Caki2 (cell line): ENCODE measurements at regions not wholly inside any gene's neighbourhood (a gene's known extent, or its start where the extent isn't known, plus 50 kb on each side); places are given as distances from the start of the nearest gene placed in this dataset.

Experiments
- DNase-seq: peaks from one replicate; pipeline ENCODE4 v3.0.0-alpha.2; 2015; ENCODE audit warnings: low read depth
- in situ Hi-C: cut with HindIII; loops from 2 replicates; pipeline ENCODE4 v1.10.0; 2016; ENCODE audit warnings: low sequenced_read_pairs, low pct_unique_long_range_greater_than_20kb, mixed read lengths

DNA sequence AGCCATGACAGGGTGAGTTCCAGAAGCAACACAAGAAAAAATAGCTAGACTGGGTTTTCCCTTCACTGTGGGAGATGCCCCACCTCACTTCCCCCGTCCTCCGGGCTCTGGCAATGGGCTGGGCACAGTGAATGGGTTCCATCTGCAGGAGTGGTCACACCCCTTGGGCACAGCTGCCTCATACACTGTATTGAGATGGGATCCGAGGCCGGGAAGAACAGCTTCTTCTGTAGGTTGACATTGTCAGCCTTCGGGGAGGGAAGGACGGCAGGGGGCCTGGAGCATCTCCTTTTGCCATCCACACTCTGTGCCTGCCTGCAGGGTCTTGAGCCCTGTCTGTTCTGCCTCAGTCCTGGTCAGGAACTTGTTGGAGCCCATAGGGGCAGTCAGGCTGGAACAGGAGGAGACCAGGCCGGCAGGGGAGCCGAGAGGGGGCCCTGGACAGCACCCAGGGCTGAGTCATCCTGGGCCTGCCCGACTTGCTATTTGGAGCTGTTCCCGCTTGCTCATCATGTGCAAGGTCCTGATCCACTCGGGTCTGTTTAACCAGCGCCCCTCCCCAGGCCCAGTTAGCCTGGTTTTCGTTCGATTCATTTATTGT is 286.7 kb downstream of the SEC14L1 start:
- DNase-seq, result peak; percentile 65
- in situ Hi-C loops, result no loop called here

DNA sequence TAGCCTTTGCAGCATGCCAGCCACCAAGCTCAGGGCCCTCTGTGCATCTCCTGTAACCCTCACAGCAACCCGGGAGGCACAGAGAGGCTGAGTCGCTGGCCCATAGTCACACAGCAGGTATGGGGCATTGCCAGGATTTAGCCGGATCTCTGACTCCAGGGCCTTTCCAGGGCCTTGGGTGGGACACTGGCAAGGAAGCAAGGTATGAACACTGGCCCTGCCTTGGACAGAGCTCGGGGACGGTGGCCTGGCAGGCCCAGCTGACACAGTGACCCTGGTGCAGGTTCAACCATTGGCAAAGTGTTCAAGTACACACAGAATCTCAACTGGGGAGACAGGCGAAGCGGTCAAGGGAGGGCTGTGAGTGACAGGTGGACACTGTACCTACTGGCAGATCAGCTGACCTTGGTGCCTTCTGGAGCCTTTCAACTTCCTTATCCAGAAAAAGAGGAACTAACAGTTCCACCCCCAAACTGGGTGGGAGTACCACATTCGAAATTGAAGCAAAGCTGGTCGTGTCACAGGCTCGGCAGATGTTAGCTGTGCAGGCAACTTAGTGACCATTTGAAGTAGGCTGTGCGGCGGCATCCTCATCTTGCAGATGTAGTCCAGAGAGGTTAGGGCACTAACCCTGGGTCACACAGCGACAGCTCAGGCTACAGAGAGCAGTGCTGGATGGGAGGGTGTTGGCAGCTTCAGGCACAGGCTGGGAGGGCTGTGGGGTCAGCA is 287.4 kb downstream of the SEC14L1 start:
- in situ Hi-C loops, result no loop called here

GRCh38 chr17:77428749-77429368 is 288.1 kb downstream of the SEC14L1 start:
- in situ Hi-C loops, result no loop called here
- no peak for DNase-seq

More for the DNA sequence above, 287.4 kb downstream of the SEC14L1 start:
- no peak for DNase-seq

DNA sequence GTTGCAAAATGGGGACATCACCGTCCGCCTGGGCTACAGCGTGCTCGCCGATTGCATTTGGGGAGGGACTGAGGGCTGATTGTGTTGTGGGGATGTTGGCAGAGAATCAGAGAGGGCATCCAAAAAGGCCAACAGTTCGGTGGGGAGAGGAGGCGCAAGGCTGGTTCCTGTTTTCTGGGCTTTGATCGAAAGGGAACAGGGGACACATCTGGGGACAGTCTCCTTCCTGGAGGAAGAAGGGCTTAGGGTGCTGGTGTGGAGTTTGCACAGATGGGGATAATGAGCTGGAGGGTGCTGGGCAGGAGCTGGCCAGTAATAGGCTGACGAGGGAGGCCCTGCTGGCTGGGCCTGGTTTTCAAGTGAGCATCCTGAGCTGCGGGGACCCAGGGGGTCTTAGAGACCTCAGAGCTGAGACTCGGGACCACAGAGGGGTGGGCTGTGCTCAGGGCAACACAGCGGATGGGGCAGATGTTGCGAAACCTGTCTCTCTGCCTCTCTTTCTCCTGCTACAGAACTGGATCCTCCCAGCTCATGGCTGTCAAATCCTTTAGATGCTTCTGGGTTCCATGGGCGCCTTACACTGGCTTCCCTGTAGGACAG is 288.7 kb downstream of the SEC14L1 start:
- in situ Hi-C loops, result no loop called here
- no peak for DNase-seq

DNA sequence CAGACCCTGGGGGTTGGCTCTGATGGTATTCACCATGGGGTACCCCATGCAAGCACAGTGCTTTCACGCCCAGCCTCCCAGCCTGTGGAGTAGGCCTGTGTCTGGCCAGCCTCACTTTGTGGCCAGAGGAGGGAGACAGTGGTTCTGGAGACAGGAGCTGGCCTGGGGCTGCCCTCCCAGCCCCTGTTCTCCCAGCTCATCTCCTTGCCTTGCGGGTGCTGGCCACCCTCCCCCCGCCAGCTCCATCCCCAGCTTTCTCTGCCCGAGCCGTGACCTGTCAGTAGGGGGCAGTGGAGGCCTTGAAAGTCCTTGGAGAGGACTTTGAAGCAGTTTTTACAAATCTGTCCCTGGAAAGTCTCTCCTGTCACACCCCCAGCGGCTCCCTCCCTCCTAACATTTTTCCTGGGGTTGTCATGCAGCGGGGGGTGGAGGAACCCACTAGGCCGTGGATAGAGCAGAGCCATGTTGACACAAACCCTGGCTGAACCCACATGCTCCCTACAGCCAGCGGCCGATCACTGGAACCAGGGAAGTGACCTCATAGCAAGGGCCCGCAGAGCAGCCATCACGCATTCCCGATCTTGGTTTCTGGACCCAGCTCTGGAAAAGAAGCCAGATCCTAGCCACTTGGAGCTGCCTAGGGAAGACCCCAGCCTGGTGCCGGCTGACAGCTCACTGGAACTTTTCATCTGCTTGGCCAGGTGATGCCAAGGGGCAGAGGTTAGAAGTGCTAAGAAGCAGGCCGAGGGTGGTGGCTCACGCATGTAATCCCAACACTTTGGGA is 289.4 kb downstream of the SEC14L1 start:
- peak; percentile 100 for DNase-seq
- in situ Hi-C loops, result no loop called here

DNA sequence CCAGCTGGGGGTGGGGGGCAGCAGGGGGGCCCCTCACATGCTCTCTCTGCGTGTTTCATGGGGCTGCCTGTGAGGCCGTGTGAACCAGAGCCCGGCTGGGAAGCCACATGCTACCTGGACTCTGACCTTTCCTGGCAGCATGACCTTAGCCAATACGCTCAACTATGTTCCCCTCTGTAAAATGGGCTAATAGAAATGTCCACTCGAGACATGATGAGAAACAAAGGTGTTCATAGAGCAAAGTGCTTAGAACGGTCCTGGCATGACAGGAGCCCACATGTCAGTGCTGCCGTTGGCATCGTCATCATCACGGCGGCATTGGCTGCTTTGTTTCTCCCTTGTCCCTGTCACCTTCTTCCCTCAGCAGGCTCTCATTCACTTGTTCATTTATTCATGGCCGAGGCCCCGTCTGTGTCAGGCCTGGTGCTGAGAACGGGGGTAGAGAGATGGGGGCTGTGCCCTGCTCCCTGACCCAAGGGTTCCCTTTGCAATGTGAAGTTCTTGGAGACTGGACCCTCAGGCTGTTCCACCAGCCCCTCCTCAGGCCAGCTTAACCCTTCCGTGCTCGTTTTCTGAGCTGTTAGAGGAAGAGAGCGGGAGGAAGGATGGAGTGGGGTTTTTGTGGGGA is 291.4 kb downstream of the SEC14L1 start:
- in situ Hi-C loops, result no loop called here

DNA sequence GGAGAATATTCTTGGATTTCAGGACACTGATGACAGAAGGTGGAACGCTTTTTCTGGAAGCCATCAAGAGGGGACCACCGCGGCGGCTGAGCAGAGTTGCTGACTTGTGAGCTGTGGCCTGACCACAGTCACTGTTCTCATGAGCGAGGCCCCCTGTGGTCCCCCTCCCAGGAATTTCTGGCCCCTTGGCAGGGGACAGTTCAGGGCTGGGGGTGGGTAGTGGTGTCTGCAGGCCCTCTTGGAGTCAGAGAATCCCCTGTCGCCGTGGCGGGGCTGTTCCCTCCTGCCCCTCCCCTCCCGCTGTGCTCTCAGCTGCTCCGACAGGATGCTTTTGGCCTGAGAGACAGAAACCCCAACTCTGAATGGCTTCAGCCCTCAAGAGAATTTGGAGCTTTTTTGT is 292.0 kb downstream of the SEC14L1 start:
- DNase-seq, result no peak
- in situ Hi-C loops, result no loop called here

More for the DNA sequence above, 291.4 kb downstream of the SEC14L1 start:
- DNase-seq, result no peak

GRCh38 chr17:77433385-77434135 is 292.8 kb downstream of the SEC14L1 start:
- in situ Hi-C loops, result no loop called here
- no peak for DNase-seq

- in situ Hi-C loops, result no loop called here
- DNase-seq, result no peak
Measured at GRCh38 chr17:77434136-77435114, 293.7 kb downstream of the SEC14L1 start.

DNA sequence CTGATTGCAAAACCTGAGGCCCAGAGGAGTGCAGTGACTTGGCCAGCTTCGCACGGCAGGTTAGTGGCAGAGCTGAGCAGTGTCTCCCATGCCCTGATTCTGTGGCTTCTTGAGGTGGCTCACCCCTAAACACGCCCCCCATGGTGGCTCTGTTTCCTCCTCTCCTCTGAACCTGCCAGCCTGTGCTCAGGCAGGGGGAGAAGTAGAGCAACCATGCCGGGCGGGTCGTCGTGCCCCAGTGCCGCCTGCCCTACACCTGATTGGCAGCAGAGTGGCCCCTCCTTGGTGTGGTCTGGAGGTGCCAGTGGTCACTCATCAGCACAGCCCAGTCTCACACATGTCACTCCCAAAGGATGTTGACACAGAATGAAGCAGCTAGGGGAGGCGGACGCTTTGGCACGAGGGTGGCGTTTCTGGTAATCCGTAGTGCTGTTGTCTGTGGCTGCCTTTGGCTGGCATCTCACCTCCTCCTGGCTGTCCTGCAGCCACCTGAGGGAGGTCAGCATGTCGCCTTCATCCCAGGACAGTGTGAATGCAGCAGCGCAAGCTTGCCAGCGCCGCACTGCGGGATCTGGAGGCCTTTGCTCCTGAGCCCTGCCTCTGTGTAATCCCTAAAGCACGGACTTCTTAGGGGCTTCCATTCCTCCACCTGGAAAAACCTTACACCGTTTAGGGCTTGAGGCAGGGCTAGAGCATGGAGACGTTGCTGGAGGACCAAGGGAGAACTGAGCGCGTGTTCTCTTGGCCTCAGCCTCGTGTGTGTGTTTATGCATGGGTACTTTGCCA is 294.7 kb downstream of the SEC14L1 start:
- in situ Hi-C loops, result no loop called here
- DNase-seq, result no peak

DNA sequence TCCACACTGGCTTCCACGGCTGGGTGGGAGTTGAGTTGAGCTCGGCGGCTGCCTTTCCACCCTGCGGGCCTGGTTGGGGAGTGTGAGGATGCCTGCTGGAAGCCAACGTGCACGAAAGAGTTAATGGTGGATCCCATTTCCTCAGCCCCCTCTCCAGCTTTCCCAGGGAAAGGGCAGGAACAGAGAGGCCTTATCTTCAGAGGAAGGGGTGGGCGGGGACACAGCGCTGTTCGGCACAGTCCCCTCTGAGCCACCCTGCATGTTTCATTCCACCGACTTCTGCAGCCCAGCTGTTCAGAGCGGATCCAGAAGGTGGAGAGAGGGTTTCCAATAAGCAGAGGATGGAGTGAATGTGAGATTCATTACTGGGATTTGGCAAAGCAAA is 295.3 kb downstream of the SEC14L1 start:
- DNase-seq, result no peak
- in situ Hi-C loops, result no loop called here

DNA sequence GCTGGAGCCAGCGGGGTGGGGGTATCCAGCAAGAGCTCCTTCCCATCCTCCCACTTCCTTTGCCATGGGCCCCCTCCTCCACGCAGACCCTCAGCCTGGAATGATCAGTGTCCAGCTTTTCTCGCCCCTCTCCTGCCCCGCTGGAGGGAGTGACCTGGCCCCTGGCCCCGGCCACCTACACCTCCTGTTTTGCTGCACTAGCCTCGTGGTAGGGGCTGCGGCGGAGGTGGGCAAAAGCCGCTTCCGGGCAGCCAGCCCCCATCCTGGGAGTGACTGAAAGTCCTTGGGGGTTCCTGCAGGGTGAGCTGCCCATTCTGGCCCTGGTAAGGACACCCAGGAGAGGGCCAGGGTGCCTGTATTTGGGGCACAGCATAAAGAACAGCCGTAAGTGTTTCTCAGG is 295.7 kb downstream of the SEC14L1 start:
- in situ Hi-C loops, result no loop called here
- DNase-seq, result no peak

- no peak for DNase-seq
- in situ Hi-C loops, result no loop called here
Measured at GRCh38 chr17:77437017-77437416, 296.2 kb downstream of the SEC14L1 start.

DNA sequence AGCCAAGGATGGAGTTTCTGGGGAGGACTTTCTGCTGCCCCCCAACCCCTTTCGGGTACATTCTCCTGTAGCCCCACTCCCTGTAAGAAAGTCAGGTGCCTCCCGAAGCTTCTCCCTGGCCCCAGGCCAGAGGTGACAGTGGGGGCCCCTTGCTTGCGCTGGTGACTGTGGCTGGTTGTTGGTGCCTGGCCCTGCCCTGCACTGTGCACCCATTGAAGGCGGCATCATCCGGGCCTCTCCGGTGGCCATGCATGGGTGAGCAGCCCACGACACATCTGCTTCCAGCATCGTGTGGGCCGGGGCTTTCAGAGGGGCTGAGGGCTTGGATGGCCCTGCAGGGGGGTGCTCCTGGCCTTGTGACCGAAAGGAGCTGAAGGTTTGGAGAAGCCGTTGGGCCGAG is 297.0 kb downstream of the SEC14L1 start:
- in situ Hi-C loops, result no loop called here
- no peak for DNase-seq

GRCh38 chr17:77438241-77439188 is 297.7 kb downstream of the SEC14L1 start:
- in situ Hi-C loops, result no loop called here
- DNase-seq, result no peak
